ENCODE measurements at regions not wholly inside any gene's neighbourhood (a gene's known extent, or its start where the extent isn't known, plus 50 kb on each side); places are given as distances from the start of the nearest gene placed in this dataset.

GRCh38 chr4:162645381-162645780, 481.6 kb upstream of the FSTL5 start:
- no peak for DNase-seq (ENCODE audit: low spot score)

- DNase-seq (ENCODE audit: low spot score) = no peak
These were observed 480.5 kb upstream of the FSTL5 start for GRCh38 chr4:162644346-162644745.

- DNase-seq (ENCODE audit: low spot score) = no peak
These were observed 476.4 kb upstream of the FSTL5 start for GRCh38 chr4:162640152-162640551.

- DNase-seq (ENCODE audit: low spot score) = no peak
These were observed 470.6 kb upstream of the FSTL5 start for GRCh38 chr4:162634390-162634789.

- no peak for DNase-seq (ENCODE audit: low spot score)
These were observed 458.9 kb upstream of the FSTL5 start for GRCh38 chr4:162622664-162623063.

- DNase-seq (ENCODE audit: low spot score) = no peak
These were observed 446.3 kb upstream of the FSTL5 start for GRCh38 chr4:162610116-162610515.

GRCh38 chr4:162586266-162586665, 422.5 kb upstream of the FSTL5 start:
- DNase-seq (ENCODE audit: low spot score) = no peak

GRCh38 chr4:162582180-162582579, 418.4 kb upstream of the FSTL5 start:
- DNase-seq (ENCODE audit: low spot score) = no peak

- no peak for DNase-seq (ENCODE audit: low spot score)
These were observed 401.9 kb upstream of the FSTL5 start for GRCh38 chr4:162565730-162566129.

- no peak for DNase-seq (ENCODE audit: low spot score)
These were observed 396.3 kb upstream of the FSTL5 start for GRCh38 chr4:162560073-162560472.

- no peak for DNase-seq (ENCODE audit: low spot score)
These were observed 393.8 kb upstream of the FSTL5 start for GRCh38 chr4:162557516-162558106.

GRCh38 chr4:162535121-162535520, 371.3 kb upstream of the FSTL5 start:
- no peak for DNase-seq (ENCODE audit: low spot score)

- DNase-seq (ENCODE audit: low spot score) = no peak
These were observed 359.4 kb upstream of the FSTL5 start for GRCh38 chr4:162523171-162523570.

GRCh38 chr4:162522724-162523123, 358.9 kb upstream of the FSTL5 start:
- no peak for DNase-seq (ENCODE audit: low spot score)

GRCh38 chr4:162510937-162511336, 347.1 kb upstream of the FSTL5 start:
- no peak for DNase-seq (ENCODE audit: low spot score)

- no peak for DNase-seq (ENCODE audit: low spot score)
These were observed 346.3 kb upstream of the FSTL5 start for GRCh38 chr4:162510115-162510514.

GRCh38 chr4:162509333-162509732, 345.5 kb upstream of the FSTL5 start:
- DNase-seq (ENCODE audit: low spot score) = no peak

- DNase-seq (ENCODE audit: low spot score) = no peak
These were observed 342.5 kb upstream of the FSTL5 start for GRCh38 chr4:162506253-162506652.

- DNase-seq (ENCODE audit: low spot score) = no peak
These were observed 340.1 kb upstream of the FSTL5 start for GRCh38 chr4:162503868-162504267.

- no peak for DNase-seq (ENCODE audit: low spot score)
These were observed 338.3 kb upstream of the FSTL5 start for GRCh38 chr4:162502109-162502508.

GRCh38 chr4:162499478-162499877, 335.7 kb upstream of the FSTL5 start:
- DNase-seq (ENCODE audit: low spot score) = peak; percentile 9

GRCh38 chr4:162498168-162498567, 334.4 kb upstream of the FSTL5 start:
- no peak for DNase-seq (ENCODE audit: low spot score)

- peak; percentile 39 for DNase-seq (ENCODE audit: low spot score)
These were observed 333.9 kb upstream of the FSTL5 start for GRCh38 chr4:162497564-162498167.

GRCh38 chr4:162494935-162495334, 331.1 kb upstream of the FSTL5 start:
- DNase-seq (ENCODE audit: low spot score) = no peak

All from HT-29 (cell line).